ENCODE measurements at regions not wholly inside any gene's neighbourhood (a gene's known extent, or its start where the extent isn't known, plus 50 kb on each side); places are given as distances from the start of the nearest gene placed in this dataset.

- no peak for DNase-seq (ENCODE audit: low spot score)
Observed at GRCh38 chr4:71691416-71692073, 92.3 kb downstream of the GC start.

- DNase-seq (ENCODE audit: low spot score): no peak
Observed at GRCh38 chr4:71689822-71690221, 94.1 kb downstream of the GC start.

DNA sequence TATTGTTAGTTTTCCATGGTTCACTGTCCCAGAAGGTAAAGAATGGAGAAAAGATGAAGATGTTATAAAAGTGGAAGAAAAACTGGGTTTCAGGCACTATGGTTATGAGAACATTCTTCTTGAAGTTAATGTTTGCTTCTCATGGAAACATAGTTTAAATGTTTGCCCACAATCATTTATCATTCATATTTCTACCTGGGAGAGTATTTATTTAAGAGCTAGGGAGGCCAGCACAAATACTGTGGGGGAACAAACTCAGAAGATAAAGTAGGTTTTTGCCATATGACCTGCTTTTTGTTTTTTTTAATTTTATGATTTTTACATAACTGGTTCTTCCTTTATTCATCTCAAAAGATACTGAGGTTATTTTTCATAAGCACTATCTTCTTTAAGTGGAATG lies 96.8 kb downstream of the GC start:
- DNase-seq (ENCODE audit: low spot score): no peak

GRCh38 chr4:71685975-71686374 lies 97.9 kb downstream of the GC start:
- no peak for DNase-seq (ENCODE audit: low spot score)

DNA sequence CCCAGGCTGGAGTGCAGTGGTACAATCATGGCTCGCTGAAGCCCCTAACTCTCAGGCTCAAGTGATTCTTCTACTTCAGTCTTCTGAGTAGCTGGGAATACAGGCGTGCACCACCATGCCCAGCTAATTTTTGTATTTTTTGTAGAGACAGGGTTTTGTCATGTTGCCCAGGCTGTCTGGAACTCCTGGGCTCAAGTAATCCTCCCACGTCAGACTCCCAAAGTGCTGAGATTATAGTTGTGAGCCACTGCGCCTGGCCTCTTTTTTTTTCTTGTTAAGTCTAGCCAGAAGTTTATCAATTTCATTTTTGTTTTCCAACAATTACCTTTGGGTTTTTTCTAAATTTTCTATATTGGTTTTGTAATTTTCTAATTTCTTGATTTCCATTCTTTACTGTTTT lies 100.6 kb downstream of the GC start:
- DNase-seq (ENCODE audit: low spot score): no peak

GRCh38 chr4:71680706-71681105 lies 103.2 kb downstream of the GC start:
- no peak for DNase-seq (ENCODE audit: low spot score)

DNA sequence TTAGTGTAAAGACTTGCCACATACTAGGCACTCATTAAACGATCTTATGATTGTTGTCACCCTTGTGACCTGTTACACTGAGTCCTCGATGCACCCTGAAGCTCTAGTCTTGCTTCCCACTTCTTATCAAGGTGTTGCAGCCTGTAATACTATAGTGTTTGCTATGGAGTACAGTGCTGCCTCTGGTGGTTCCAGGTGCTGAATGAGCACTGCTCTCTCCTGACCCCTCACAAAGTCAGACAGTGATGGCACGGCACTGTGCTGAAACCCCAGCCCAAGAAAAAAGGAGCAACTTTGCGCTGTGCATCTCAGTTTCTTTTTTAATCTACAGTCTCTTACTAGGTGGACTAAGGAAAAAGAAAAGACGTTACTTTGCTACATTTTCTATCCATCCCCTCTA lies 106.3 kb downstream of the GC start:
- no peak for DNase-seq (ENCODE audit: low spot score)

- DNase-seq (ENCODE audit: low spot score): no peak
Observed at GRCh38 chr4:71669291-71669690, 114.6 kb downstream of the GC start.

GRCh38 chr4:71665358-71665757 lies 118.5 kb downstream of the GC start:
- no peak for DNase-seq (ENCODE audit: low spot score)

DNA sequence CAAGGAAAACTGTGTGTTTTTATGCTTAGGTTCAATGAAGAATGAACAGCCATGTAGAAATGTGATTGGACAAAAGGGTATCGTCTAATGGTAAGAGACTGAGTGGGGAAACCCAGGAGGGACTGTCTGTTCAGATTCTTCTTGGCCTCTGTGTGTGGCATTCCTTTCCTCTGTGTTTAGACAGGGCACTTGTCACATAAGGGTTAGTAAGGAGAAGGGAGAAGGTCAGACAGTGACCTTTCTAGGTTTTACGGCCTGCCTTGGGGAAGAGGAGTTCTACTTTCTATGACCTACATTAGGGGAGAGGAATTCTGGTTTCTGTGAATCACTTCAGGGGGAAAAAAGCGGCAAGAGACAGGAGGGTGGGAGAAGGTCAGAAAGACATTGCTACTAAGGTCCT lies 119.5 kb downstream of the GC start:
- no peak for DNase-seq (ENCODE audit: low spot score)

- DNase-seq (ENCODE audit: low spot score): no peak
Observed at GRCh38 chr4:71663780-71664179, 120.1 kb downstream of the GC start.

- no peak for DNase-seq (ENCODE audit: low spot score)
Observed at GRCh38 chr4:71659979-71660378, 123.9 kb downstream of the GC start.

DNA sequence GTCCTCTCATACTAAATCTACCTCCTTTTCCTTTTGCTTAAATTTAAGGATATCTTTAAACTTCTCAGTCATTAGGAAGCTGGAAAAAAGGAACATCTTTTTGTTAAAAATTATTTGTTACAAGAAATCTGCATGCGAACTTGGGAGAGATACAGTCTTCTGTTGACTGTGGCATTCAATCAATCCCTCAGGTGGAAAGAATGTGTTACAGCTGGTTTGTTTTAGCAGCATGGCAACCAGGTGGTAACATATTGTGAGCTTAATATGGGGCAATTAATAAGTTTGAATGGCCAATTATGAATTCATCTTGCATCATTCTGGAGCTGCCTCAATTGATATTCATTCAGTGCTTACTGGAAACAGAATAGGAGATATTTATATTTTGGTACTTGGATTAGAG lies 135.0 kb downstream of the GC start:
- no peak for DNase-seq (ENCODE audit: low spot score)

DNA sequence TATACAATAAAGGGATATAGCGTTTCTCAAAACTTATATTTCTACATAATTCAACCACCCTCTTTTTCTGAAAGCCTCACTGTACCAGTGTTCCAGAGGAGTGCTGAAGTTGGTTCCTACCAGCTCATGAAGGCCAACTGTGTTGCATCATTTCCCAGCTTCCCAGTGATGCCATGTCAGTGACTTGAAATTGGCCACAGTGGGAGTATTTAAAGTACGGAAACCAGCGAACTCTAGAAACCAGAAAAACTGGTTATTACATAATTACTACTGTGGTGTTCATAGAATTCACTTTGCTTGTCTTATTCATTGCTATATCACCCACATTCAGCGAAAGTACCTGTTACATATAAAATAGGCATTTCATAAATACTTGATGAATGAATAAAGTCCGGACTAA lies 135.4 kb downstream of the GC start:
- DNase-seq (ENCODE audit: low spot score): no peak

- DNase-seq (ENCODE audit: low spot score): no peak
Observed at GRCh38 chr4:71639380-71639779, 144.5 kb downstream of the GC start.

- DNase-seq (ENCODE audit: low spot score): peak; percentile 1
Observed at GRCh38 chr4:71635139-71635748, 148.6 kb downstream of the GC start.

DNA sequence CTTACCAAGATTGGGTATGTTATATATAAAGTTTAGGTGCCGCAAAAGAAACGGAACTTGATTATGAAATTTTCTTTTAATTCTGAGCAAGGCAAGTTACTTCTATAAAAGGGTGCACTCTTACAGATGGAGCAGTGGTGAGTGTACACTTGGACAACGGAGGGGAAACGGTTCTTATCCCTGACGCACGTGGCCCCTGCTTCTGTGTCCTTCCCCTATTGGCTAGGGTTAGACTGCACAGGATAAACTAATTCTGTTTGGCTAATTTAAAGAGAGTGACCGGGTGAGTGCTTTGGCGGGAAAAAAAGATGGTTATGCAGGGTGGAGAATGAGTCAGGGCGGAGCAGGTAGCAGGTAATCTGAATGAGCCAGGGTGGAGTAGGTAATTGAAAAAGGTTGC lies 149.5 kb downstream of the GC start:
- DNase-seq (ENCODE audit: low spot score): no peak

DNA sequence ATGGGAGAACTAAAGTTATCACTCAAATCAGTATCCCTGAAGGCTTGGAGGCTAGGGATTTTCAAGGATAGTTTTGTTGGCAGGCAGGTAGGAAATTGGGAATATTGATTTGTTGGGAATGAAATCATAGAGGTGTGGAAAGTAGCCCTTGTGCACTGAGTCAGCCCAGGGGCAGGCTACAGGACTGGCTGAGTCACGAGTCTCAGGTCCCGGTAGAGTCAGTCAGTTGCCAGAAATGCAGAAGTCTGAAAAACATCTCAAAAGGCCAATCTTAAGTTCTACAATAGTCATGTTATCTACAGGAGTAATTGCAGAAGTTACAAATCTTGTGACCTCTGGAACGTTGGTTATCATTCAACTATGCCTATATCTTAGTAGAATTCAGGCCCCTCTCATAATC lies 153.1 kb downstream of the GC start:
- no peak for DNase-seq (ENCODE audit: low spot score)

- no peak for DNase-seq (ENCODE audit: low spot score)
Observed at GRCh38 chr4:71625005-71625404, 158.9 kb downstream of the GC start.

Measured in cerebellar cortex (tissue), 1 donor.